Islet precursor cell (in vitro differentiated cells): ENCODE measurements at regions not wholly inside any gene's neighbourhood (a gene's known extent, or its start where the extent isn't known, plus 50 kb on each side); places are given as distances from the start of the nearest gene placed in this dataset.

Source experiments
- DNase-seq: peaks from one replicate; pipeline ENCODE4 v3.0.0-alpha.2; 2018

DNA sequence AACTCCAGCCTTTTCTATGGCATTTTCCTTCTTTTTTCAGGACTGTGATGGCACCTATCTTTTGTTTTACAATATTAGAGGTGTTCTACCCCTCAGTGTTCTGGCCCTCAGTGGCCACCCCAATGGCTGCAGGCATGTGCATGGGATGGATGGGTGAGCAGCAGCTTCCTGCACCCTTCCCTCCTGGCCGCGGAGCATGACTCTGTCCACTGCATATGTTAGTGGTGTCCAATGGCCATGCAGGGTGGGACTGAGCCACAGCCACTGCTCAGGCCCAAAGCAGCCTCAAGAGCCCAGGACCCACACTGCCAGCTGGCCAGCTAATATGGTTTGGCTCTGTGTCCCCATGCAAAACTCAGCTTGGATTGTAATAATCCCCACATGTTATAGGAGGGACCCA, 1032.3 kb upstream of the FBXO33 start:
- no peak for DNase-seq

DNA sequence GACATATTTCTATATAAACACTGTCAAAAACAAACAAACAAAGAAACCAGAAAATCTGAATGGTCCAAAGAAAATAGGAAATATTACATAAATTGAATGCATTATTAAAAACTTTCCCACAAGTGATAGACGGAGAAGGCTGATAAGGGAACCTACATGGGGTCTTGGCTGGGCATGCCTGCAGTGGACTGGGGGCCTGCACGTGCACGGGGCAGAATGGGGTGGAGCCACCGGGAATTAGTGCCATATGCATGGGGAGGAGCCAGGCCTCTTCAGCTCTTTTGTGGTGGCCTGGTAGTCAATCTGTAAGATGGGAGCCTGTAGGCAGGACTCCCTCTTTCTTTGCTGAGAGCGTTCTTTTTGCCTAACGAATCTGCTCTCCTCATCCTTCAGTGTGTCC, 1031.7 kb upstream of the FBXO33 start:
- DNase-seq = no peak

GRCh38 chr14:40452674-40453073, 1020.4 kb upstream of the FBXO33 start:
- no peak for DNase-seq

GRCh38 chr14:40447017-40447416, 1014.8 kb upstream of the FBXO33 start:
- DNase-seq = no peak

DNA sequence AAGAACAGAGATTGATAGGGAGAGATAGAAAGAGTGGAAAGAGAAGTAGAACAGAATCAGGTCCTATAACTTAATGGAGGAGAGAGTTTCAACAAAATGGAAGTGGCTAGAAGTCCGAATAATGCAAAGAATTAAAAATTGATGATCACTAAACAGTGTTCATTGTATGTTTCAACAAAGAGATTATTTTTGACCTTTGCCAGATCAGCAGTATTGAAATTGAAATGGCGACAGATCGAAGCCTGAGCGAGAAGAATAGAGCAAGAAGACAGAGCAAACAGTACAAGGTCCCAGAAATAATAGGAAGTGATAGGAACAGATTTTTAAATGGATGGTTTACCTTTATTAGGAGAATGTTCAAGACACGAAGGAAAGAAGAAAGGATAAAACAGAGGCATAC, 1012.8 kb upstream of the FBXO33 start:
- DNase-seq = no peak

GRCh38 chr14:40436551-40436950, 1004.3 kb upstream of the FBXO33 start:
- no peak for DNase-seq

- peak; percentile 77 for DNase-seq
Observed at GRCh38 chr14:40417777-40418401, 985.7 kb upstream of the FBXO33 start.

GRCh38 chr14:40416565-40416964, 984.3 kb upstream of the FBXO33 start:
- no peak for DNase-seq

- DNase-seq = no peak
Observed at GRCh38 chr14:40414386-40414785, 982.2 kb upstream of the FBXO33 start.

DNA sequence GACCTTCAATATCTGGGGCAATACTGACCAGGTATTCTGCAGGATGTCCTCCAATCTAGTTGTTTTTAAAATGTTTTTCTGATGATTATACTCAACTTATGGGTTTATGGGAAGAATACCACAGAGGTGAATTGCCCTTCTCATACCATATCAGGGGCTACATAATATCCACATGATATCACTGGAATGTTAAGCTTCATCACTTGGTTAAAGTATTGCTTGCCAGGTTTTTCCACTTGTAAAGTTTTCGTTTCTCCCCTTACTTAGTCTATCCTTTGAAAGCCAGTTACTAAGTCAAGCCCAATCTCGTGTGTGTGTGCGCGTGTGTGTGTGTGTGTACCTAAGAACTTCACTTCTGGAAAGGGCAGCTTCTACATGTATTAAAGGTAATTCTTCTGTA, 980.9 kb upstream of the FBXO33 start:
- no peak for DNase-seq

DNA sequence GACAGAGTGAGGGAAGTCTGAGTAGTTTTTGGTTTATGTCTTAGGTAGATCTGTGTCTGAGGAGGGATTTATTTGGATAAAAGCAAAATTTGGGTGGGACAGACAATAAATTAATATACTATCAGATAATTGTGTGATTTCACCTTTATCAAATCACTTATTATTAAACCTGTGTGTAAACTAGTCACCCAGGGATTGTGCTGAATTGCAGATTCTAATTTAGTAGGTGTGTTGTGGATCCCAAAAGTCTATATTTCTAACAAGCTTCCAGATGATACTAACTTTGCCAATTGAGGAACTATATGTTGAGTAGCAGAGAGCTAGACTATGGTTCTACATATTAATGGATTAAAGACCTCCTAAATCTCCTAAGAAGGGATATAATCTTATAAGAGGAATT, 978.5 kb upstream of the FBXO33 start:
- DNase-seq = no peak

DNA sequence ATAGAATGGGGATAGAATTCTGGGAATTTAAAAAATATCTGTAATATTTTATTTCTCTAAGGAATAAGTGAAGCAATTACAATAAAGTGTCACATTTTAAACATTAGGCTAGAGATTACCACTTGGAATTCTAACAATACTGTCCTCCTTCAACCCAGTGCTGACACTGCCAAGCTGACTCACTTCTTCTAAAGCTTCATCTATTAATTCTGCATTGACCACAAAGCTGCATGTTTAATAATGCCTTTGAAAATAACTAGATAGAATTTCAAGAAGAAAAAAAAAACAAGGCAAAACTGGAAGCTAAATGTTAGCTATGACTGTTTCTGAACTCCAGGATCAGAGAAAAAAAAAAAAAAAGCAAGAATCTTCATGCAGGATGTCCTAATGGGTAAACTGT, 970.7 kb upstream of the FBXO33 start:
- no peak for DNase-seq

DNA sequence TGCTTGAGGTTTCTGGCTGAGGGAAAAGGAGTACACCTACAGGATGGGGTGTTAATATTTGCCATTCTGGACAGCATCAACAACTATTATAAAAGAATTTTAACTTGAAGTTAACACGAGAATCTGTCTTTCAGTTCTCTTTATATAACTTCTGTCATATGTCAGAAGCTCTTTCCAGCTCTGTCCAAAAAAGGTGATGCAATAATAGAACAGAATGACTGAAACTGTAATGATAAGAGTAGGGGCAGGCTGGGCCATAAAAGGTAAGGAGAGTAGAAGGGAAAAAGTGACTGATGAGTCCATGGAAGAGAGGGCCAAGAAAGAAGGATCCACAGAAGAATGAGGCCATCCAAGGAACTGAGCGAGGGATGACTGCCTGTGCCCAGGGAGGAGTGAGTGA, 966.7 kb upstream of the FBXO33 start:
- DNase-seq = no peak

DNA sequence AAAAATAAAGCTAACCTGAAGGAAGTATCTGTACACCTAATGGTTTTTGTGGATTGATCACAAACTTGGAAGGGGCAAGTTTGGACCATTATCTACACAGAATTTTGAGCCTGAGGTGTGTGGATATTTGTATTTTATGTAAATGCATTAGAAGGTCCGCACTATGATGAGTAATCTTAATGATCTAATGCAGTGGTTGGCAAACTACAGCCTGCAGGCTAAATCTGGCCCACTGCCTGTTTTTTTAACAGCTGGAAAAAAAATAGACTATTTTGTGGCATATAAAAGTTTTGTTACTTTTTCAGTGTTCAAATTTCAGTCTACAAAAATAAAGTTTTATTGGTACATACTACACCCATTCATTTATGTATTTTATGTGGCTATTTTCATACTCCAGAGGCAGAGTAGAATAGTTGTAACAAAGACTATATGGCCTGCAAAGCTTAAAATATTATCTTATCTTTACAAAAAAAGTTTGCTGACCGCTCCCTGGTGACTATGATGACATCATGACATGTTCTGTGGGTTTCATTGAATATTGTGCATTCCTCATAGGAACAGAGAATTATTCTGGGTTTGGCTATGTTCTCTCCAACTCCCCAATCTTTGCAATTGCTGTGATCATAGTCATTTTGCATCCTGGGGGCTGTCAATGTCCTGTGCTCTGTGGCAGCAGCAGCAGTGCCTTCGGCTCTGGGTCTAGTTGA, 962.6 kb upstream of the FBXO33 start:
- no peak for DNase-seq

DNA sequence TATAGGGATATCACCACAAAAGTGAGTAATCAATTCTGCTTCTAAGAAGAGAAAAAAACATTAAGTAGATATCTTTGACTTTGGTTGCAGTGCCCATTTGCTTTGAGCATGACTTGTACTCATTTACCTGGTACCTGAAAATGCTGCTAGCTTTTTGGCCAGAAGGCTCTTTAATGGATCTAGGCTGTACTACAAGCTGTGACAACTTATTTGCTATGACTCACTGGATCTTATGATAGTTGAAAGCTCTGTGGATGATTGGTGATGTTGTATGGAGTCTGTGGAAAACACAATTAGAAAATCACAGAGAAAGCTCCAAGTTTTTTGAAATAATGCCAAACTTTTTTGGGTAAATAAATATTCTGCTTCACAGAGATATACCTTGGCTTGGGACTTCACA, 960.9 kb upstream of the FBXO33 start:
- DNase-seq = no peak

DNA sequence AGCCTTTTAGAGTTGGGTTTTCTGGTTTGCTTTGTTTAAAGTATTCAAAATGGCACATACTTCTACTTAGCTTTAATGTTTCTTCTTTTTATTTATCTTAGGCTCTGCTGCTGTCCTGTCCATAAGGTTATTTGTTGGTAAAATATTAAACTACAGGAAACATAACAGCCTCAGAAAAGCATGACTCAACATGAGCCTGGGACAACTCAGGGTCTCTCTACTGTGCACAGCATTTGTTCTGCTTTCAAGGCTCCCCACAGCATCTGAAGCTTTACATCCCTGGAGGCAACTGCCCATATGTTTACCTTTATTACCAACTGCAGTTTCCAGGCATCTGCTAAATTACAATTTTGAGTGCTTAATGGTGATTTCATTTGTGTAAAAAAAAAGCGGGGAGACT, 954.2 kb upstream of the FBXO33 start:
- no peak for DNase-seq

GRCh38 chr14:40374221-40374620, 942.0 kb upstream of the FBXO33 start:
- no peak for DNase-seq

GRCh38 chr14:40371011-40371410, 938.8 kb upstream of the FBXO33 start:
- no peak for DNase-seq

- no peak for DNase-seq
Observed at GRCh38 chr14:40368314-40368713, 936.1 kb upstream of the FBXO33 start.

DNA sequence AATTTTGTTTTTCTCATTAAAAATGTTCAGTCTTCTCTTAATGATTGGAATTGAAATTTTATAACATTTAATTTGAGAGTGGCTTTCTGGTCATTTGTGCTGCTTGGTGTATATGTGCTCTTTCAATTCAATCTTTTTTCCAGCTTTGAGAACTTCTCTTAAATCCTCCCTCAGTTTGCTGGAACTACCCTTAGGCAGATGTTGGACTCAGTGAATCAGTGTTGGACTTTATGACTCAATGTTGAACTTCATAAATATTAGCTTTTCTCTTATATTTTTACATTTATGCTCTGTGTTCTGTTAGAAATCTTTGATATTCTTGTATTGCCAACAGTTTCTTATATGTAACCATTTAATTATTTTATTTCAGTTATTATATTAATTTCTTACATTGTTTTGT, 935.5 kb upstream of the FBXO33 start:
- no peak for DNase-seq

GRCh38 chr14:40365305-40365704, 933.1 kb upstream of the FBXO33 start:
- no peak for DNase-seq

DNA sequence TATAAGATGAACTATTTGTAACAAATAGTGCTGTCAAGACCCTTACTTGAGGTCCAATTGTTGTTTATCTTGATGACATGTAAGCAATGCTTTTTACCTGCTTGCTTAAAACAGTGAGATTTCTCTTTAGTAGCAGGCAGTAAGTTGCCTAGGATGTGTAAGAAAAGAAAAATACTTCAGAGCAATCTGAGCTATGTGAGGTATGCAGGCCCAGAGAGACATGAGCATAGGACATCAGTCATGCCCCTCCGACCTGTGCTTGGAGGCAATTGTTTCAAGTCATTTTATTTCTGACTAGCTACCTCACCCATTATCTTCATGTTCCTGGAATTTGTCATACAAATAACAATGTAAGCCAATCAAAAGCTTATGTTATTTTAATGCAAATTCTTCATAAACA, 930.6 kb upstream of the FBXO33 start:
- DNase-seq = peak; percentile 69

GRCh38 chr14:40354754-40355153, 922.5 kb upstream of the FBXO33 start:
- no peak for DNase-seq

DNA sequence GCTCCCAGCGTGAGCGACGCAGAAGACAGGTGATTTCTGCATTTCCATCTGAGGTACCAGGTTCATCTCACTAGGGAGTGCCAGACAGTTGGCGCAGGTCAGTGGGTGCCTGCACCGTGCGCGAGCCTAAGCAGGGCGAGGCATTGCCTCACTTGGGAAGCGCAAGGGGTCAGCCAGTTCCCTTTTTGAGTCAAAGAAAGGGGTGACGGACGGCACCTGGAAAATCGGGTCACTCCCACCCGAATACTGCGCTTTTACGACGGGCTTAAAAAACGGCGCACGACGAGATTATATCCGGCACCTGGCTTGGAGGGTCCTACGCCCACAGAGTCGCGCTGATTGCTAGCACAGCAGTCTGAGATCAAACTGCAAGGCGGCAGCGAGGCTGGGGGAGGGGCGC, 915.9 kb upstream of the FBXO33 start:
- peak; percentile 48 for DNase-seq

DNA sequence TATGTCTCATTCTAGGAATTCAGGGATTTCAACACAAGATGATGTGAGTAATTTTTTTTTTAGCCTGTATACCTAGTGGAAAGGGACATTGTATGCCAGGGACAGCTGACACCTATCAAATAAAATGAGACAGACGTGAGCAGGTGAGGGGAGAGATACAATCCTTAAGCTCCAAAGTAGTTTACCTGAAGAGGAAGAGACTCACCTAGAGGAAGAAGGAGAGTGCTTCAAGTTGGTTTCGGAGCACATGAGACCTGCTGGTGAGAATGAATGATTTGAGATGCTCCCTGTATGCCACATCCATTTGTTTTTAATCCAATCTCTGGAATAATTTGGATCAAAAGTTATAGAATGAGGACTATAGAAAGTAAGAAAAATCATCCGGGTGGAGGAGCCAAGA, 915.4 kb upstream of the FBXO33 start:
- DNase-seq = no peak
